Bronchial epithelial cell (primary cell): ENCODE measurements at regions not wholly inside any gene's neighbourhood (a gene's known extent, or its start where the extent isn't known, plus 50 kb on each side); places are given as distances from the start of the nearest gene placed in this dataset.
A peak's percentile ranks its signal among the peaks of the same experiment; 100 is the strongest.

Source experiments
- DNase-seq: peaks from one replicate; pipeline ENCODE4 v3.0.0-alpha.2; 2010; ENCODE audit warnings: low read depth
- FAIRE-seq: peaks from 2 replicates; lab custom pipeline; 2011; peaks lifted over from hg19 to GRCh38; lab: Jason Lieb, UNC
- H3K27me3 ChIP-seq: 2 replicates; pipeline ENCODE4 v1.5.1; 2011; ENCODE audit warnings: low read length; ENCODE audit not compliant: control insufficient read depth, insufficient read depth
- H3K36me3 ChIP-seq: 2 replicates; pipeline ENCODE4 v1.5.1; 2011; ENCODE audit warnings: low read length; ENCODE audit not compliant: control insufficient read depth, insufficient read depth
- H3K4me3 ChIP-seq: 2 replicates; pipeline ENCODE4 v1.5.1; 2011; ENCODE audit warnings: mild to moderate bottlenecking, low read depth, low read length, control low read depth
- TF ChIP-seq, protein P1 (sequence below): IDR thresholded peaks from 2 replicates; pipeline ENCODE4 v1.5.1; 2011; ENCODE audit warnings: mild to moderate bottlenecking, moderate library complexity, low read length, control low read depth, inconsistent platforms; ENCODE audit not compliant: insufficient read depth, severe bottlenecking

DNA sequence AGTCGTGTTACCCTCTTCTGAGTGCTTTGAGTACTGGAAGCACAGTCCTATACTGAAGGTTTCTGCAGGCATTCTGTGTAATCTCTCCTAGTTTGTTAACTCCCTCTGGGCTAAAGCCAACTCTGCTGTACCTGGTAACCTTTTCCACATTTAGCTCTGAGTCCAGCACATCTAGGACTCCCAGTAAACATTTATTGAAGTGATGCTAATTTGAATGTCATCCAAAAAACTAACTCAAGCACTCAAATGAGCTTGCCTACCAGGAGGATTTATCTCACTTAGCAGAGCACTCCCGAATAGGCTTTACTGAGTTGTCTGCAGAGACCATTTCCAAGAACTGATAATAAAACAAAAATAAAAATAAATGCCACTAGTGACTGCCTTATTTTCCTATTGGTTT, 79.5 kb upstream of the NFIB start:
- Histone ChIP-seq H3K27me3 (no peaks in the 10 kb centered on the region), H3K36me3 (no peaks in the 10 kb centered on the region), H3K4me3 (no peak overlapping the region)
- no peak for FAIRE-seq
- no peak for DNase-seq
- TF ChIP-seq, protein P1, sequence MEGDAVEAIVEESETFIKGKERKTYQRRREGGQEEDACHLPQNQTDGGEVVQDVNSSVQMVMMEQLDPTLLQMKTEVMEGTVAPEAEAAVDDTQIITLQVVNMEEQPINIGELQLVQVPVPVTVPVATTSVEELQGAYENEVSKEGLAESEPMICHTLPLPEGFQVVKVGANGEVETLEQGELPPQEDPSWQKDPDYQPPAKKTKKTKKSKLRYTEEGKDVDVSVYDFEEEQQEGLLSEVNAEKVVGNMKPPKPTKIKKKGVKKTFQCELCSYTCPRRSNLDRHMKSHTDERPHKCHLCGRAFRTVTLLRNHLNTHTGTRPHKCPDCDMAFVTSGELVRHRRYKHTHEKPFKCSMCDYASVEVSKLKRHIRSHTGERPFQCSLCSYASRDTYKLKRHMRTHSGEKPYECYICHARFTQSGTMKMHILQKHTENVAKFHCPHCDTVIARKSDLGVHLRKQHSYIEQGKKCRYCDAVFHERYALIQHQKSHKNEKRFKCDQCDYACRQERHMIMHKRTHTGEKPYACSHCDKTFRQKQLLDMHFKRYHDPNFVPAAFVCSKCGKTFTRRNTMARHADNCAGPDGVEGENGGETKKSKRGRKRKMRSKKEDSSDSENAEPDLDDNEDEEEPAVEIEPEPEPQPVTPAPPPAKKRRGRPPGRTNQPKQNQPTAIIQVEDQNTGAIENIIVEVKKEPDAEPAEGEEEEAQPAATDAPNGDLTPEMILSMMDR: no peak

DNA sequence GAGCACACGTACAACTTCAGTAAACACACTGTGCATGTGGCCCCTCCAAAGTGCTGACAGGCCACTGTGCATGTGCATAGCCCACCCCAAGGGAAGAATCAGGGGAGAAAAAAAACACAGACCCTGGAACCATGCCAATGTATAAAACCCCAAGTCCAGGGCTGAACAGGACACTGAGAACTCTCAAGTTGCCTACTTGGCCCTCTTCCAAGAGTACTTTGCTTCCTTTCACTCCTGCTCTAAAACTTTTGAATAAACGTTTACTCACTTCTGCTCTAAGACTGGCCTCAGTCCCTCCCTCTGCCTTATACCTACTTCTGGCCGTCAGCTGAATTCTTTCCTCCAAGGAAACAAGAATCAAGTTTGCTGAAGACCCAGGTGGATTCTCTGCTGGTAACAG, 77.7 kb upstream of the NFIB start:
- DNase-seq: no peak
- Histone ChIP-seq H3K27me3 (no peaks in the 10 kb centered on the region), H3K36me3 (no peaks in the 10 kb centered on the region), H3K4me3 (no peak overlapping the region)
- TF ChIP-seq, protein P1: no peak
- FAIRE-seq: no peak

DNA sequence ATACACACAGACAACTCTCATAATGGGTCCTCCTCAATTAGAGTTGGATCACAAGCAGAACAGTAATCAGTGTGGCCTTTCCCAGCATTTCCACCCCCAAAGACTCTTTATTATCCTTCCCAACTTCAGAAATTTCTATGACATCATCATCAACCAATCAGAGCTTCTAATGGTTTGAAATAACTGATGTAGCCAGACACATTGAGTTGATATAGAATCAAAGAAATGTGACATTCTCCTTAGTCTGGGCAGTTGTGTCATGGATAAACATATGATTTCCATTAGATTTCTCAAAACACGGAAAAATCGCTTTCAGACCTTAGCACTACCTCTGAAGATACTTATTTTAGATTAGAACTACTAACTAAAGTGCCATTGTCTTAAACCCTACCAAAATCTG, 75.7 kb upstream of the NFIB start:
- DNase-seq: no peak
- no peak overlapping the region for H3K4me3 ChIP-seq
- H3K36me3 ChIP-seq: no peaks in the 10 kb centered on the region
- no peaks in the 10 kb centered on the region for H3K27me3 ChIP-seq
- FAIRE-seq: no peak
- TF ChIP-seq, protein P1: no peak

DNA sequence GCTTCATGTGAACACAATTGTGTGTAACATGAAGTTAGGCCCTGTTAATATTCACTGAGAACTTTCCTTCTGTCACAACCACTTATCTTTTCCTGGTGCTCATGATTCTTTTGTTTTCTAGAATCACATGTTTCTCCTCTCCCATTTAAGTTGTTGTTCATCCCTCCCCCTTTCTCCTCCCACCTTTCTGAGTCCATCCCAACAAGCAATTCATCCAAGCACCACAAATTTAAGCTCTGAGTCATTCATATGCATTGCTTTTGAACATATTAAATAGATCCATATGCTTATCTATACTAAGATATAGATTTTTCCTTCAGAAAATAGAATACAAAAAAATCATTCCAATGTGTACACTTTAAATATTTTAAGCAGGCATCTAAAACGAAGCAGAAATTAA, 75.2 kb upstream of the NFIB start:
- no peak for FAIRE-seq
- TF ChIP-seq, protein P1: no peak
- no peak for DNase-seq
- H3K36me3 ChIP-seq: no peaks in the 10 kb centered on the region
- no peak overlapping the region for H3K4me3 ChIP-seq
- no peaks in the 10 kb centered on the region for H3K27me3 ChIP-seq

DNA sequence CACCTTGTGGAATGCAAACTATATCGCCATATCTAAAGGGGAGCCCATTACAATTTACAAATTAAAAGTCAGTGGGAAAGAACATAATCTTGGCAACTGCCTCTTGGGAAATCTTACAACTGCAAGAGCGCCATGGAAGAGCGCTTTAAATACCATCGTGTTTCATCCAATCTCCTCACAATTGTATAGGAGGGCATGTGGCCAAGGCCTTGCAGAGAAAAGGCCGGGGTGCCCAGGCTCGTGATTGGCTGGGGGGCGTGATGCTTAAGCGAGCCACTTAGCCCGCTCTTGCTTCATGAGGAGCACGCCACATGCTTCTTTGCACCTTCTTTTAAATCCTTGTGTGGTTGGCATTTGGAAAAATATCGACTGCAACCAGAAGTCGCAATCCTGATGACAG, 69.8 kb upstream of the NFIB start:
- TF ChIP-seq, protein P1: no peak
- no peak for DNase-seq
- no peaks in the 10 kb centered on the region for H3K27me3 ChIP-seq
- no peaks in the 10 kb centered on the region for H3K36me3 ChIP-seq
- no peak for FAIRE-seq
- H3K4me3 ChIP-seq: no peak overlapping the region

DNA sequence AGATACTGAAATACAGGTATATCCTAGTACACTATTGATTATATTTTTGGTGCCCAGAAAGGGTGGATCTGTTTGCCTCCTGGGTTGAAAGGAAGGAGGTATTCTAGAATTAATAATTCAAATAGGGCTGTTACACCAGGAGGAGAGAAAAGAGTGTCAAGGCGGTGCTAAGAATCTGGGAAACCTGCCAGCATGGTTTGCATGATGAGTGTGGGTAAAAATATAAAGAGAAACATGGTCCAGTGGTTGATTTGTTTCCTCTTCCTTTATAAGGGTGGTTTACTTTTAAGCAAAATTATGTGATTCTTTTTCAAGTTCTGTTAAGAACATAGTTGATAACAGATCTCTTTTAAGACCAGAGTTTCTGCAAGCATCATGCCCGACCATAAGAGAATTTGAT, 69.4 kb upstream of the NFIB start:
- TF ChIP-seq, protein P1: no peak
- no peak overlapping the region for H3K4me3 ChIP-seq
- no peaks in the 10 kb centered on the region for H3K36me3 ChIP-seq
- no peak for FAIRE-seq
- DNase-seq: peak; percentile 30
- no peaks in the 10 kb centered on the region for H3K27me3 ChIP-seq
